Esophagus squamous epithelium (tissue), 4 donors: ENCODE measurements at regions not wholly inside any gene's neighbourhood (a gene's known extent, or its start where the extent isn't known, plus 50 kb on each side); places are given as distances from the start of the nearest gene placed in this dataset.

Experiments used
- POLR2A ChIP-seq, 4 donors: fragments of 450-650 bp; IDR thresholded peaks; one replicate each; pipeline ENCODE4 v1.6.1; 2017; ENCODE audit warnings: antibody characterized with exemption in 4 of 4, mild to moderate bottlenecking in 4 of 4, moderate library complexity in 3 of 4
- TF ChIP-seq, protein P1 (sequence below), 6 experiments: fragments of 450-650 bp in 4 of 6; fragments of 200-600 bp in 2 of 6; sonication (generic) in 2 of 6; IDR thresholded peaks; one replicate each; pipeline ENCODE4 v1.5.1; 2016 to 2019; ENCODE audit warnings: antibody characterized with exemption in 6 of 6, mild to moderate bottlenecking in 4 of 6, moderate library complexity in 4 of 6

- TF ChIP-seq, protein P1, sequence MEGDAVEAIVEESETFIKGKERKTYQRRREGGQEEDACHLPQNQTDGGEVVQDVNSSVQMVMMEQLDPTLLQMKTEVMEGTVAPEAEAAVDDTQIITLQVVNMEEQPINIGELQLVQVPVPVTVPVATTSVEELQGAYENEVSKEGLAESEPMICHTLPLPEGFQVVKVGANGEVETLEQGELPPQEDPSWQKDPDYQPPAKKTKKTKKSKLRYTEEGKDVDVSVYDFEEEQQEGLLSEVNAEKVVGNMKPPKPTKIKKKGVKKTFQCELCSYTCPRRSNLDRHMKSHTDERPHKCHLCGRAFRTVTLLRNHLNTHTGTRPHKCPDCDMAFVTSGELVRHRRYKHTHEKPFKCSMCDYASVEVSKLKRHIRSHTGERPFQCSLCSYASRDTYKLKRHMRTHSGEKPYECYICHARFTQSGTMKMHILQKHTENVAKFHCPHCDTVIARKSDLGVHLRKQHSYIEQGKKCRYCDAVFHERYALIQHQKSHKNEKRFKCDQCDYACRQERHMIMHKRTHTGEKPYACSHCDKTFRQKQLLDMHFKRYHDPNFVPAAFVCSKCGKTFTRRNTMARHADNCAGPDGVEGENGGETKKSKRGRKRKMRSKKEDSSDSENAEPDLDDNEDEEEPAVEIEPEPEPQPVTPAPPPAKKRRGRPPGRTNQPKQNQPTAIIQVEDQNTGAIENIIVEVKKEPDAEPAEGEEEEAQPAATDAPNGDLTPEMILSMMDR (IDR thresholded peaks at IDR 0.05): no peak
- TF ChIP-seq POLR2A (IDR thresholded peaks at IDR 0.05): no peak
These were observed 171.6 kb downstream of the S1PR1 start for GRCh38 chr1:101408212-101409042.
